RPMI8226 (cell line): ENCODE measurements at regions not wholly inside any gene's neighbourhood (a gene's known extent, or its start where the extent isn't known, plus 50 kb on each side); places are given as distances from the start of the nearest gene placed in this dataset.
"Not testable (repeated sequence)": the region's sequence is repeated elsewhere in the genome, so short reads cannot be mapped to it uniquely, and the experiment has no call there.

Experiments
- DNase-seq: peaks from one replicate; pipeline ENCODE4 v3.0.0-alpha.2; 2015

DNA sequence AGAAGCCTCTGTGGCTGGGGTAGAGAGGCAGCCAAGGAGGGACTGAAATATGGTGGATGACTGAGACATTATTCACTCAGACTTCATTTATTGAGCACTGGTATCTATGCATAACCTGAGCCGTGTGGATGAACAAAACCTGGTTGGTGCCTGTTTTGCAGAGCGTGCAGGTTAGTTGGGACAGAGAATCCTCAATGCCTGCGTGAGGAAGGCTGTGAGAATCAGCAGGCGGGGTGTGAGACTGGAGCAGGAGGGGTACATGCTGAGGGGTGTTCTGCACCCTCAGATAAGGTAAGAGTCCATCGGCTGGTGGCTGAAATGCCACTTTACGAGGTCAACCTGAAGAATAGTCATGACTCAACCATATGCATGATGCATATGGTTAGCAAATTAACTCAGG, 271.6 kb downstream of the MED10 start:
- DNase-seq = no peak

- no peak for DNase-seq
These were observed 273.0 kb downstream of the MED10 start for GRCh38 chr5:6105320-6105719.

- no peak for DNase-seq
These were observed 282.2 kb downstream of the MED10 start for GRCh38 chr5:6096101-6096500.

DNA sequence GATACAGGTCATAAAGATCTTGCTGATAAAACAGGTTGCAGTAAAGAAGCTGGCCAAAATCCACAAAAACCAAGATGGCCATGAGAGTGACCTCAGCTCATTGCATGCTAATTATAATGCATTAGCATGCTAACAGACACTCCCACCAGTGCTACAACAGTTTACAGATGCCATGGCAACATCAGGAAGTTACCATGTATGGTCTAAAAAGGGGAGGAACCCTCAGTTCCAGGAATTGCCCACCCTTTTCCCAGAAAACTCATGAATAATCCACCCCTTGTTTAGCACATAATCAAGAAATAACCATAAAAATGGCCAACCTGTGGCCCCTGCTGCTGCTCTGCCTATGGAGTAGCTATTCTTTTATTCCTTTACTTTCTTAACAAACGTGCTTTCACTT, 284.2 kb downstream of the MED10 start:
- not testable (repeated sequence) for DNase-seq

GRCh38 chr5:6090838-6091237, 287.5 kb downstream of the MED10 start:
- DNase-seq = no peak

GRCh38 chr5:6090079-6090654, 288.2 kb downstream of the MED10 start:
- no peak for DNase-seq

GRCh38 chr5:6088706-6089105, 289.6 kb downstream of the MED10 start:
- no peak for DNase-seq

GRCh38 chr5:6087576-6087975, 290.8 kb downstream of the MED10 start:
- DNase-seq = no peak

DNA sequence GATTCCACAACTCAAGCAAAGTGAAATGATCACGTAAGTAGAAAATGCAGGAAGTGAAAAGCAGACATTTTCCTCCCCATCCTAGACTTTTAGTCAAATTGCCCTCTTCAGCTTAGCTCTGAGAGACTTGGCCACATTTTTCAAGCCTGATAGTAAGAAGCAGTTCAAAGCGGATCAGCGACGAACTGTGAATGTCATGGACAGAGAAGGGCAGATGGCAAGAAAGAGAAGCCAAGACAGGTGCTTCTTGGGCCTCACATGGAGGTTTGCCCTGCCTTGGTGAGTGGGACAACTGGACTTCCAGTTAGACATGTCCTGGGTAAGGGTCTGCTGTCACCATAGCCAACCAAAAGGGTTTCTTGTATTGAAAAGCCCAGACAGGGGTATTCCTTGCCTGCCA, 291.5 kb downstream of the MED10 start:
- DNase-seq = no peak

DNA sequence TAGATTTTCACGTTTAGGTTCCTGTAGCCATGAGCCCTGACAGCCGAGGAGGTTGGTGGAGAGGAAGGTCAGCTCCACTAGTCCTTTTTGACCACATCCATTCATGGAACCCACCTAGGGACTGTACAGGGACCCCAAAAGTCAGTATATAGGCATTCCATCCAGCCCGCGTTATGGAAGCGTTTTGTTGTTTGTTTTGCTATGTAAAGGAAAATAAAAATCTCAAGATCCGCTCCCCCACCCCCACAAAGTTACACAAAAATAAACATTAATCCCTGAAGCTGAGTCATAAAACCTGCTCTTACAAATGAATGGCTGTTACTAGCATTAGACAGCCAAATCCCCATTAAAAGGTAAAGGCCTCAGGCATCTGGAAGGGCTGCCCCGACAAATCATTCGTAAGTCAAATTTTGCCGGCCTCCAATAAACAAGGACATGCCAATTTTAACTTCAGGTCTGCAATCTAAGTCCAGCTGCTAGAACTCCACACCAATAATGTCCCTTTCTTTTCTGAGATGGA, 292.9 kb downstream of the MED10 start:
- DNase-seq = no peak

GRCh38 chr5:6084836-6085235, 293.5 kb downstream of the MED10 start:
- DNase-seq = no peak

- no peak for DNase-seq
These were observed 294.0 kb downstream of the MED10 start for GRCh38 chr5:6084376-6084775.

DNA sequence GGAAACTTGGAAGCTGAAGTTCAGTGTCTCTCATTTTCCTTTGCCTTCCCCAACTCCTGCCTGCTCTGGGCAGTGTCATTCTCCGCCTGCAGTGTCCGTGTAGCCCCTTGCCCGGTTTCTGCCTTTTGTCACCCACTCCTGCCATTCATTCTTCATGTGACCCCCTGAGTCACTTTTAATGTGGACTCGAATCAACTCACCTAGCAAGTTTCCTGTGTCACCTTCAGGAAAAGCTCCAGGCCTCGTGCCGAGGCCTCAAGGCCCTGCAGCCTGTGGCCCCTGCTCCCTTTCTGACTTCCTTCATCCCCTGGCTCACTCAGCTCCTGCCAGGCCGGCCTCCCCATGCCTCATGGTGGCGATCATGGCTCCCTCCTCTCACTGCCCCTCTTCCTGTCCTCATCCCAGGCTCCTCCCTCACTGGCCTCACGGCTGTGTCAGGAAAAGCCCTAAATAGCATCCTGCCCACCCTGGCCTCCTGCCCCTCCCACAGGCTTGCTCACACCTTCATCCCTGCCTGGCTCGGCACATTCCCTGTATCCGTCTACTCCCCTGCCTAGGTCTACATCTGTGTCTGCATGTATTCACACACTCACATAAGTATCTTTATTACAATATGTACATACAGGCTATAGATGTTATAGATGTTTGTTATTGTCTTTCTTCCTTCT, 294.9 kb downstream of the MED10 start:
- DNase-seq = no peak

DNA sequence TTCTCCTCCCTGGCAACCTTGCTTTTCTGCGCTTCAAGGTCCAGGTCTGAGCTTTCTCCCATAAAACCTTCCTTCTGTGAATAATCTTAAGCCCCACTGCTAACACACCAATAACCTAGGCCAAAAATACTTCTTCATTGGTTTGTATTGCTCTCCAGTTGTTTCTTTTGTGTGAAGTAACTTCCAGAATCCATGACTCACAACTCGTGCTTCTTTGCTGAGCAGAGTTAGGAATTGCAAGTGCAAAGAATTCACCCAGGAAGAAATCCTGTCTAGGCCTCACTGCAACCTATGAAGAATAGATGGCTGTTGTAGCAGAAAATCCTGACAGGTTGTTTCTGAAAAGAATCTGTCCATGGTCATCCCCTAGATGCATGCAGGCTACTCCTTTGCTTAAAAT, 295.7 kb downstream of the MED10 start:
- DNase-seq = no peak

GRCh38 chr5:6081727-6082210, 296.6 kb downstream of the MED10 start:
- DNase-seq = no peak

DNA sequence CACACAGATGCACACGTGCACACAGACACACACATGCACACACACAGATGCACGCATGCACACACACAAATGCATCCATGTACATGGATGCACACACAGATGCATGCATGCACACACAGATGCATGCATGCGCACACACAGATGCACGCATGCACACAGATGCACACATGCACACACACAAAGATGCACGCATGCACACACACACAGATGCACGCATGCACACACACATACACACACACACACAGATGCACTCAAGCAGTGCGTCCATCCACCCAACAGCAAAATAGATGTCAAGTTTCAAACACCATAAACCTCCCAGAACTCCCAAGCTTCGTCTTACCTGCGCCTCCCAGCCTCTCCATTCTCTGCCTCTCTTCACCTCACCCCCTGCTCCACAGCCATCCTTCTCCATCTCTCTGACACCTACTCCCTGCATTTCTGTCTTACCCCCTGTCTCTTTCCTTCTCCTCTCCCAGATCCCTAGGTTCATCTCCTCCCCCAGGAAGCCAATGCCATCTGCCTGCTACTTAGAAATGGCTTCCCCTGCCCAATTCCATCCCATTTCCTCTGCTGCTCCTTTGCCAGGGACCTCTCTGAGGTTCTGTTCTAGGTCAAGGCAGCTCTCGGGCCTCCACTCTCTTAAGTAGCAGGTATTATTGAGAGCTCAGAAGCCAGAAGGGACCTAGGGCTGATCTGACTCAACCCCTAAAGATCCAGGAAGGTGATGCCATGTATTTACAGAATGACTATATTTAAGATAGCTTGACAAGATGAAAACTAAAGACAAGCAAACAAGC, 297.2 kb downstream of the MED10 start:
- DNase-seq = no peak

- no peak for DNase-seq
These were observed 297.9 kb downstream of the MED10 start for GRCh38 chr5:6080436-6080835.

DNA sequence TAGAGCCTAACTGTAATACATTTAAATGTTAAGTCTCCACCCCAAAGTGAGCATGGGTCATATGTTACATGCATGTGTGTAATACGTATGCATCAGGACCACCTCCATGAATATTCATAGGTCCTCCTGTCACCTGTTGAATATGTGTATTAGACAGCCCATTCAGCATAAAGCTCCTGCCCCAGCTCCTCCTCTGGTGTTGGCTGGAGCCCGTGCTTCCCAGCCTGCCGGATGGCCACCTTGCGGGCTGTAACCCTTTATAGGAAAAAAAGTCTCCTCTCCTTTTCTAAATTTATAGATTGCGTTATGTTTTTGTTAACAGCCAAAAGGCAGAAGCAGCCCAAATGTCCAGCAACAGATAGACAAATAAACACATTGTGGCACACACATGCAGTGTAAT, 299.5 kb downstream of the MED10 start:
- no peak for DNase-seq

- DNase-seq = no peak
These were observed 301.8 kb downstream of the MED10 start for GRCh38 chr5:6076341-6077239.

DNA sequence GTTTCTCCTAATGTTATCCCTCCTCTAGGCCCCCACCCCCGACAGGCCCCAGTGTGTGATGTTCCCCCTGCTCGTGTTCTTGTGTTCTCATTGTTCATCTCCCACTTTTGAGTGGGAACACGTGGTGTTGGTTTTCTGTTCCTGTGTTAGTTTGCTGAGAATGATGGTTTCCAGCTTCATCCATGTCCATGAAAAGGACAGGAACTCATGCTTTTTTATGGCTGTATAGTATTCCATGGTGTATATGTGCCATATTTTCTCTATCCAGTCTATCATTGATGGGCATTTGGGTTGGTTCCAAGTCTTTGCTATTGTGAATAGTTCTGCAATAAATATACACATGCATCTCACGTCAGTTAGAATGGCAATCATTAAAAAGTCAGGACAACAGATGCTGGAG, 305.9 kb downstream of the MED10 start:
- not testable (repeated sequence) for DNase-seq

DNA sequence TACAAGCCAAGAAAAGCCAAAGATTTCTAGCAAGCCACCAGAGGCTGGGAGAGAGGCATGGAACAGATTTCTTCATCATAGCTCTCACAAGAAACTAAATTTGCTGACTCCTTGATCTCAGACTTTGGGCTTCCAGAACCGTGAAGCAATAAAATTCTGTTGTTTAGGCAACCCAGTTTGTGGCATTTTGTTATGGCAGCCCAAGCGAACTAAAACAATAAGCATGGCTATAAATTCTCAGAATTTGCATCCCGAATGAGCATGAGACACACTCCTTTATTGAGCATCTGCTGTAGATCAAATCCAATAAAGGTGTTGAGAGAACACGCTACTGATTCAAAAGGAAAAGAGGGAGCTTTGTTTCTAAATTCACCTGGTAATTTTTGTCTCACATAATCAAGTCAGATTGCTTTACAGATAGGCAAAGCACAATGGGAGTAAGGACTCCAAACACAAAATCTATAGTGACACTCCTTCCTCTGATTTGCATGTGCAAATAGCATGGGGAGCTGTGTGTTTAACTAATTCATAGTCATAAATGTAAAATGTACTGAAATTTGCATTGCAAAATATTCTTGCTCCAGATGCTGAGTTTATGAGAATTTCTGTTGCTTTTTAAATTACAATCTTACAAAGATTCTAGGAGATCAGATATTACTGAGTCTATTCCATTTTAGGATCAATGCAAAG, 308.7 kb downstream of the MED10 start:
- no peak for DNase-seq

DNA sequence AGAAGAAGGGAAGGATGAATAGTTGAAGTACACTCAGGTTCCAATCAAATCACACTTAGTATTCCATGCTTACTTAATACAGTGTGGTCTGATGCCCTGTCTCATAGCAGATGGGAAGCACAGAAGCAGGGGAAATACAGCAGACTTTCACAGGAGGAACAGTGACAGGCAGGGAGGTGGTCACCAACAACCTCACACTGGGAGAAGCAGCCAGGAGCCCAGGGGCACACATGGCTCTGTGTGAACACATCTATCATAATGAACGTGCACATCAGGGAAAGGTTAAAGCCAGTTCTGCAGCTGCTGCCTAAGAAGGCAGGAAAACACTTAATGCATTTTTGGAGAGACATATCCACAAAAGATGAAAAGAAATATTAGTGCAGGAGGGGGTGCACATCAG, 312.3 kb downstream of the MED10 start:
- no peak for DNase-seq
